K562 (cell line): ENCODE measurements at regions not wholly inside any gene's neighbourhood (a gene's known extent, or its start where the extent isn't known, plus 50 kb on each side); places are given as distances from the start of the nearest gene placed in this dataset.

Experiments used
- ETS2 ChIP-seq: IDR thresholded peaks from 2 replicates; pipeline ENCODE4 v1.6.1; 2016; ENCODE audit warnings: borderline replicate concordance, missing genetic modification characterization, mild to moderate bottlenecking, moderate library complexity, missing compliant biosample characterization; ENCODE audit not compliant: poor library complexity, severe bottlenecking
- POLR2AphosphoS5 ChIP-seq: IDR thresholded peaks from 2 replicates; pipeline ENCODE4 v1.6.1; 2011; ENCODE audit warnings: mild to moderate bottlenecking, low read depth, low read length, moderate library complexity; ENCODE audit not compliant: control insufficient read depth, insufficient read depth
- PURB ChIP-seq: sonication (generic); formaldehyde crosslinking; IDR thresholded peaks from 2 replicates; pipeline ENCODE4 v1.9.0; 2021; ENCODE audit warnings: low read depth, mild to moderate bottlenecking, missing genetic modification reagents
- TF ChIP-seq, protein P1 (sequence below), 2 experiments: fragments of 450-650 bp in 1 of 2; sonication (generic) in 1 of 2; formaldehyde crosslinking in 1 of 2; IDR thresholded peaks; 2 replicates each; pipeline versions ENCODE4 v1.7.1 to v1.9.0; 2016 to 2022; ENCODE audit warnings: inconsistent platforms in 1 of 2, mild to moderate bottlenecking in 1 of 2, missing genetic modification reagents in 1 of 2

DNA sequence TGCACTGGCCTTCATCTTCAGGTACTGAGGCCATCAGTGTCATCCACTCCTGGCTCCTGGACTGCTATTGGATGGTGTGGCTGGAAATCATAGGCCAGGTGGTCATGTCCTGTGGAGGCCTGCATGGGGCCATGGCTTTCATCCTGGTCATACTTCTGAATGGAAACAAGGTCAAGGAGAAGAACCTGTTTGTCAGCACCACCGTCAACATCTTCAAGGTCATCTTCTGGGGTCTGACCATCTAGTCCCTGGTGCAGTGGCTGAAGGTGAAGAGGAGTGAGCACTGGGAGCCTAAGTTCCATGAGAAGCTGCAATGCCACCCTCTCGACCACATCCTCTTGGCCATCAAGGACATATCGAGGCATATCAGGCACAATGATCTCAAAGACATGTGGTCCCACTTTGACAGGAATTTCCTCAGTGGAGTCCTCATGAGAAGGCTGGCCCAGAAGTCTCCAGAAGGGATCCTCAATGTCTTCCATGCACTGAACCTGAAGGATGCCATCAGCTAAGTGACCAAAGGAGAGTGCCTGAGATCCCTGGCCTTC, 120.0 kb upstream of the SERPIND1 start (continued):
- TF ChIP-seq, protein P1, sequence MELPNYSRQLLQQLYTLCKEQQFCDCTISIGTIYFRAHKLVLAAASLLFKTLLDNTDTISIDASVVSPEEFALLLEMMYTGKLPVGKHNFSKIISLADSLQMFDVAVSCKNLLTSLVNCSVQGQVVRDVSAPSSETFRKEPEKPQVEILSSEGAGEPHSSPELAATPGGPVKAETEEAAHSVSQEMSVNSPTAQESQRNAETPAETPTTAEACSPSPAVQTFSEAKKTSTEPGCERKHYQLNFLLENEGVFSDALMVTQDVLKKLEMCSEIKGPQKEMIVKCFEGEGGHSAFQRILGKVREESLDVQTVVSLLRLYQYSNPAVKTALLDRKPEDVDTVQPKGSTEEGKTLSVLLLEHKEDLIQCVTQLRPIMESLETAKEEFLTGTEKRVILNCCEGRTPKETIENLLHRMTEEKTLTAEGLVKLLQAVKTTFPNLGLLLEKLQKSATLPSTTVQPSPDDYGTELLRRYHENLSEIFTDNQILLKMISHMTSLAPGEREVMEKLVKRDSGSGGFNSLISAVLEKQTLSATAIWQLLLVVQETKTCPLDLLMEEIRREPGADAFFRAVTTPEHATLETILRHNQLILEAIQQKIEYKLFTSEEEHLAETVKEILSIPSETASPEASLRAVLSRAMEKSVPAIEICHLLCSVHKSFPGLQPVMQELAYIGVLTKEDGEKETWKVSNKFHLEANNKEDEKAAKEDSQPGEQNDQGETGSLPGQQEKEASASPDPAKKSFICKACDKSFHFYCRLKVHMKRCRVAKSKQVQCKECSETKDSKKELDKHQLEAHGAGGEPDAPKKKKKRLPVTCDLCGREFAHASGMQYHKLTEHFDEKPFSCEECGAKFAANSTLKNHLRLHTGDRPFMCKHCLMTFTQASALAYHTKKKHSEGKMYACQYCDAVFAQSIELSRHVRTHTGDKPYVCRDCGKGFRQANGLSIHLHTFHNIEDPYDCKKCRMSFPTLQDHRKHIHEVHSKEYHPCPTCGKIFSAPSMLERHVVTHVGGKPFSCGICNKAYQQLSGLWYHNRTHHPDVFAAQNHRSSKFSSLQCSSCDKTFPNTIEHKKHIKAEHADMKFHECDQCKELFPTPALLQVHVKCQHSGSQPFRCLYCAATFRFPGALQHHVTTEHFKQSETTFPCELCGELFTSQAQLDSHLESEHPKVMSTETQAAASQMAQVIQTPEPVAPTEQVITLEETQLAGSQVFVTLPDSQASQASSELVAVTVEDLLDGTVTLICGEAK (IDR thresholded peaks at IDR 0.05): no peak
- TF ChIP-seq, protein P1 (CRISPR knock-in tag; IDR thresholded peaks at IDR 0.05): peak; percentile 61; the same call in 1 of the 2 replicates
- TF ChIP-seq ETS2 (tag) (peak; percentile 21), PURB (CRISPR knock-in tag) (0 out of 2 replicates have a peak, but pooled peaks have one; percentile 30), POLR2AphosphoS5 (peak; percentile 17; the same call in 1 of the 2 replicates)
